GM12872 (cell line): ENCODE measurements at regions not wholly inside any gene's neighbourhood (a gene's known extent, or its start where the extent isn't known, plus 50 kb on each side); places are given as distances from the start of the nearest gene placed in this dataset.

ENCODE experiments used
- TF ChIP-seq, protein P1 (sequence below): IDR thresholded peaks from 3 replicates; pipeline ENCODE4 v1.5.1; 2011; ENCODE audit warnings: low read depth, mild to moderate bottlenecking, low read length, moderate library complexity; ENCODE audit not compliant: insufficient read depth

DNA sequence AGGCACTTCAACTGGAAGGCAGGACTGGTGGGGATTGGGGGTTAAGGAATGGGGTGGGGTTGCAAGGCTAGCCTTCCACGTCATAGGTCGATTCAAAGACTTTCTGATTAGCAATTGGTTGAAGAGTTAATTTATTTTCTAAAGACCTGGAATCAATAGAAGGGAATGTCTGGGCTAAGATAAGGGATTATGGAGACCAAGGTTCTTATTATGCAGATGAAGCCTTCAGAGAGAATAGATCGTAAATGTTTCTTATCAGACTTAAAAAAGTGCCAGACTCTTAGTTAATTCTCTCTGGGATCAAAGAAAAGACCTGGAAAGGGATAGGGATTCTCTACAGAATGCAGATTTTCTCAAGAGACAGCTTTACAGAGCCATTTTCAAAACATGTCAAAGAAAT lies 368.0 kb upstream of the DLGAP1 start:
- TF ChIP-seq, protein P1, sequence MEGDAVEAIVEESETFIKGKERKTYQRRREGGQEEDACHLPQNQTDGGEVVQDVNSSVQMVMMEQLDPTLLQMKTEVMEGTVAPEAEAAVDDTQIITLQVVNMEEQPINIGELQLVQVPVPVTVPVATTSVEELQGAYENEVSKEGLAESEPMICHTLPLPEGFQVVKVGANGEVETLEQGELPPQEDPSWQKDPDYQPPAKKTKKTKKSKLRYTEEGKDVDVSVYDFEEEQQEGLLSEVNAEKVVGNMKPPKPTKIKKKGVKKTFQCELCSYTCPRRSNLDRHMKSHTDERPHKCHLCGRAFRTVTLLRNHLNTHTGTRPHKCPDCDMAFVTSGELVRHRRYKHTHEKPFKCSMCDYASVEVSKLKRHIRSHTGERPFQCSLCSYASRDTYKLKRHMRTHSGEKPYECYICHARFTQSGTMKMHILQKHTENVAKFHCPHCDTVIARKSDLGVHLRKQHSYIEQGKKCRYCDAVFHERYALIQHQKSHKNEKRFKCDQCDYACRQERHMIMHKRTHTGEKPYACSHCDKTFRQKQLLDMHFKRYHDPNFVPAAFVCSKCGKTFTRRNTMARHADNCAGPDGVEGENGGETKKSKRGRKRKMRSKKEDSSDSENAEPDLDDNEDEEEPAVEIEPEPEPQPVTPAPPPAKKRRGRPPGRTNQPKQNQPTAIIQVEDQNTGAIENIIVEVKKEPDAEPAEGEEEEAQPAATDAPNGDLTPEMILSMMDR = no peak

DNA sequence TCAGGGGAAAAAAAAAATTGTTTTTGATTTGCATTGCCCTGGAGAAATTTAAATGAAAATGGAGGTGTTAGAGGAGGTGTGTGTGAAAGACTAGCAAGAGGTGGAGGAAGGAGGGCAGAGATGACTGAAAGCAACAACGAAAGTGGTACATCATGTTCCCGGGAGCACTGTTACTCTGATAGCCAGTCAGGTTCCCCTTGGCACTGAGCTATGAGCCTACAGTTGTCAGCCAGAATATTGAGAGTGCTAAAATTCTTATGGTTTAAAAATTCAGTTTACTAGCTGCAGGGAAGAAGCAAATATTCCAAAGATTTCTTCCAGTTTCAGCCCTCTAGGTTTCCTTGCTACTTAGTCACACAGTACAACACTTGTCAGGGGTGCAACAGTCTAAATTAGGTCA lies 366.7 kb upstream of the DLGAP1 start:
- TF ChIP-seq, protein P1 = no peak

DNA sequence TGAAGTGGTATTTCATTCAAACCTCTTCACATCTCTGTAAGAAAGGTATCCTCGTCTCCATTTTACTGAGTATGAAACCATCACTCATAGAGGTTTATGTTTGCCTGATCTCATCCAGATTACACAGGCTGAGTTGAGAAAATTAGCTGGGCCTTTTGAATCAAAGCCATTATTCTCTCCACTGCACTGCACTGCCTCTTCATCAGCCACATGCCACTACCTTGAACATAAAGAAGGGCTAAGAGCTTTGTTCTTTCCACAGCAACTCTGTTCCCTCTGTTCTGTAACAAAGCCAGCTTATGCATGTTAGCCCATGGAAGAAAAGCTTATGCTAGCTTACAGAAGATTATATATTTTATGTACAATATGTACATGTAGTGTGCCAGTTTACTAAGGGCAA lies 362.6 kb upstream of the DLGAP1 start:
- TF ChIP-seq, protein P1 = no peak

GRCh38 chr18:4813708-4814107 lies 358.6 kb upstream of the DLGAP1 start:
- TF ChIP-seq, protein P1 = no peak

GRCh38 chr18:4808891-4809290 lies 353.8 kb upstream of the DLGAP1 start:
- TF ChIP-seq, protein P1 = no peak

DNA sequence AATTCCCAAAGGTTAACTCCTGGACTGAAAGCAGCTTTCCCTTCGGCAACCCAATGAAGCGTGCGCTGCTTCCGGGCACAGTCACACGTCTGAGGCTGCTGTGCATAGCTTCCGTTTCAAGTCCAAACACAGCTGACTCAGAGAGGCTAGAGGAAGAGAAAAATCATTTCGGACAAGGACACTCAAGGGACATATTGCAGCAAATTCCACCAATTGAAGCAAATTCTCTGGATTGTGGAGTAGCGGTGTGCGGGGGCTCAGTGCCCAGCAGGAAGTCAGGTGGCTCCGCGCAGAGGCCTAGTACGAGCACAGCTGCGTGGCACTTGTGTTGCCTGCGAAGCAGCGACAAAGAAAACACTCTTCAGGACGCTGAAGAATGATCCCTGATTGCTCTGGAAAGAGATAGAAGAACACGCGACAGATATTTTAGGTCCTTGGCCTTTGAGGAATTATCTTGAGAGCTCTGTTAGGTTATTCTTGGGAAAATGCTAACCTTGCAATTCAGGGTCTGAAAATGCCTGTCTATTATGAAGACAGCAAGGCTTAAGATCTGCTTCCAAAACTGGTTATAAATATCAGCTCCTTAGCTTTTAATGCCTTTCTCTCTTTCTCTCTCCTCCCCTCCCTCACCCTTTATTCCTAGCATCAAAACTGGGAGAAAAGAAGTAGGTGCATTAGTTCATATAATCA lies 352.6 kb upstream of the DLGAP1 start:
- TF ChIP-seq, protein P1 = no peak

DNA sequence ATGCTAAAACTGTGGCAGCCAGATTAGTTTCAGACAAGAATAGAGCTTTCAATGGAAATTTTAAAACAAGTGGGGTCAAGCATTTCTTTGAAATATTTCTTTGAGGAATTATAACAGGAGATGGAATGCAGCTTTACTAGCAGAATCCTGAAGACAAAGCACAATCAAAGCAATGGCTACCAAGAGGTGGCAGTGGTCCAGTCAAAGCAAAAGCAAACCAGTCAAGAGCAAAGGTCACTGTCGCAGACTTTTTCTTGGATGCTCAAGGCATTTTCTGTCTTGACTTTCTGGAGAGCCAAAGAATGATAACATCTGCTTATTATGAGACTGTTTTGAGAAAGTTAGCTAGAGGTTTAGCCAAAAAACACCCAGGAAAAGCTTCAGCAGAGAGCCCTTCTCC lies 351.2 kb upstream of the DLGAP1 start:
- TF ChIP-seq, protein P1 = no peak

GRCh38 chr18:4802296-4802695 lies 347.2 kb upstream of the DLGAP1 start:
- TF ChIP-seq, protein P1 = no peak
